ENCODE measurements at regions not wholly inside any gene's neighbourhood (a gene's known extent, or its start where the extent isn't known, plus 50 kb on each side); places are given as distances from the start of the nearest gene placed in this dataset.

DNA sequence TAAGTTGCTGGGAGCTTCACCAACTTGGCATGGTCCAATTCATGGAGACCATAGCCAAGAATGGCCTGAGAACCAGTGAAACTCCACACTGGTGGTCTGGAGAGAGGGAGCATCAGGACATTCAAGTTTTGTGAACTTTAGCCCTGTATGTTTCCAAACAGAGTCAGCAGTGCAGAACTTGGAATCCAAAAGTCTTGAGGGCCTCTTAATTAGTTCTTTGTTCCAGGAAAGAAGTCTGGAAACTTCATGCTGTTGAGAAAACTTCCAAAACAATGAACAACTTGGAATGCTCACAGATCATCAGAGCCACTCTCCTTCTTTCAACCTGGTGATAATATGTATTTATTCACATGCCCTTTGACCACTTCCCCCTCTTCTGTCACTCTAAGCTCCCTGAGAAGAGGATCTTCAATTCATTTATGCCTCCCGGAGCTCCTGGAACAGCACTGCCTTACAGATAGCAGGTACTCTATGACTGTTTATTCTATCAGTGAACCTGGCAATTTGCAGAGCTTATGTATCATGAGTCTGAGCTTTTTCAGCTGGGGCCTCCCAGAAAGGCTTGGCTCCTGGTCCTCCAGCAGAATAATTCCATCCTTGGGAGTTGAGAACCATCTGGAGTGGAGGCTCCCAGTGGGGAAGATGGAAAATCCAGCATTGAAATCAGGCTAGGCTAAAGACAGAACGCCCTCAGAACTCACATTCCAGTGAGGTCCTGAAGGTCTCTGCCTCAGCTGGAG, 191.4 kb downstream of the KTN1 start:
- no peak overlapping the region for H3K4me3 ChIP-seq (ENCODE audit: low read length)
- Mint-ChIP-seq H3K4me1 (no peaks in the 10 kb centered on the region), H3K36me3 (ENCODE audit: low read depth) (no peaks in the 10 kb centered on the region), H3K27me3 (ENCODE audit: insufficient read depth) (peaks cover 1% of the 10 kb centered on the region), H3K27ac (no peak overlapping the region), H3K9me3 (no peaks in the 10 kb centered on the region), H3K4me3 (no peak overlapping the region)
- 90 to 95% methylated on average over 2 of the region's 2 CpGs for WGBS, 2 experiments (ENCODE audit: insufficient coverage in 1 of 2, insufficient read length in 1 of 2)
- no peaks in the 10 kb centered on the region for H3K4me1 ChIP-seq (ENCODE audit: control insufficient read depth, insufficient read depth, low read length)
- no peak overlapping the region for H3K9ac ChIP-seq (ENCODE audit: extremely low read depth, low read length, poor library complexity, severe bottlenecking)
- TF ChIP-seq, protein P1, sequence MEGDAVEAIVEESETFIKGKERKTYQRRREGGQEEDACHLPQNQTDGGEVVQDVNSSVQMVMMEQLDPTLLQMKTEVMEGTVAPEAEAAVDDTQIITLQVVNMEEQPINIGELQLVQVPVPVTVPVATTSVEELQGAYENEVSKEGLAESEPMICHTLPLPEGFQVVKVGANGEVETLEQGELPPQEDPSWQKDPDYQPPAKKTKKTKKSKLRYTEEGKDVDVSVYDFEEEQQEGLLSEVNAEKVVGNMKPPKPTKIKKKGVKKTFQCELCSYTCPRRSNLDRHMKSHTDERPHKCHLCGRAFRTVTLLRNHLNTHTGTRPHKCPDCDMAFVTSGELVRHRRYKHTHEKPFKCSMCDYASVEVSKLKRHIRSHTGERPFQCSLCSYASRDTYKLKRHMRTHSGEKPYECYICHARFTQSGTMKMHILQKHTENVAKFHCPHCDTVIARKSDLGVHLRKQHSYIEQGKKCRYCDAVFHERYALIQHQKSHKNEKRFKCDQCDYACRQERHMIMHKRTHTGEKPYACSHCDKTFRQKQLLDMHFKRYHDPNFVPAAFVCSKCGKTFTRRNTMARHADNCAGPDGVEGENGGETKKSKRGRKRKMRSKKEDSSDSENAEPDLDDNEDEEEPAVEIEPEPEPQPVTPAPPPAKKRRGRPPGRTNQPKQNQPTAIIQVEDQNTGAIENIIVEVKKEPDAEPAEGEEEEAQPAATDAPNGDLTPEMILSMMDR (conservative IDR thresholded peaks at IDR 0.05), result no peak
- H3K9me3 ChIP-seq (ENCODE audit: control insufficient read depth, low read length), result no peaks in the 10 kb centered on the region
- no peaks in the 10 kb centered on the region for H3K27me3 ChIP-seq (ENCODE audit: control insufficient read depth, insufficient read depth, low read length, poor library complexity, severe bottlenecking)
- H3K36me3 ChIP-seq (ENCODE audit: control insufficient read depth, insufficient read depth, low read length), result no peaks in the 10 kb centered on the region
- no peak for DNase-seq
- no peak overlapping the region for H3K27ac ChIP-seq (ENCODE audit: low read depth, low read length)

- Mint-ChIP-seq H3K4me3 (no peak overlapping the region), H3K4me1 (no peaks in the 10 kb centered on the region), H3K9me3 (no peaks in the 10 kb centered on the region), H3K36me3 (ENCODE audit: low read depth) (no peaks in the 10 kb centered on the region), H3K27ac (no peak overlapping the region), H3K27me3 (ENCODE audit: insufficient read depth) (peaks cover 1% of the 10 kb centered on the region)
- TF ChIP-seq, protein P1 (conservative IDR thresholded peaks at IDR 0.05), result no peak
- H3K4me1 ChIP-seq (ENCODE audit: control insufficient read depth, insufficient read depth, low read length), result no peaks in the 10 kb centered on the region
- no peak overlapping the region for H3K9ac ChIP-seq (ENCODE audit: extremely low read depth, low read length, poor library complexity, severe bottlenecking)
- no peaks in the 10 kb centered on the region for H3K27me3 ChIP-seq (ENCODE audit: control insufficient read depth, insufficient read depth, low read length, poor library complexity, severe bottlenecking)
- H3K9me3 ChIP-seq (ENCODE audit: control insufficient read depth, low read length), result no peaks in the 10 kb centered on the region
- DNase-seq, result no peak
- no peaks in the 10 kb centered on the region for H3K36me3 ChIP-seq (ENCODE audit: control insufficient read depth, insufficient read depth, low read length)
- WGBS, 2 experiments (ENCODE audit: insufficient coverage in 1 of 2, insufficient read length in 1 of 2), result 84 to 100% methylated on average over 1 of the region's 1 CpG
- no peak overlapping the region for H3K27ac ChIP-seq (ENCODE audit: low read depth, low read length)
- no peak overlapping the region for H3K4me3 ChIP-seq (ENCODE audit: low read length)
Observed at GRCh38 chr14:55772486-55772885, 192.5 kb downstream of the KTN1 start.

DNA sequence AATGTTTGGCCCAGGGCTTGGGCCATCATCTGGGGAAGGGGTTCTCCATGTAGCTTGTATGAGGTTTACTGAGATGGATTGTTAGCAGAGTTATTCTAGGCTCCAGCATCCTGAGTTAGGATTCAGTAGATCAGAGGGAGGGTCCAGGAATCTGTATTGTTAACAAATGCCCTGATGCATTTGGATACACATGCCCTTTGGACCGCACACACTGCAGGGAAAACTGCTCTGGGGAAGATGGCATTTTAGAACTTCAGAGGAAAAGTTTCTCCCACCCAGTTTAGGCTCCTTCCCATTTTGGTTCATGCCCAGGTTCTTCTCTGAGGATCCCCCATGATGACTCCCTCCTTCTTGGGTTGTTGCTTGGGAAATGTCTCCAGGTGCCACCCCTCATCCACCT, 193.3 kb downstream of the KTN1 start:
- 73 to 93% methylated on average over 1 of the region's 1 CpG for WGBS, 2 experiments (ENCODE audit: insufficient coverage in 1 of 2, insufficient read length in 1 of 2)
- Mint-ChIP-seq H3K9me3 (no peaks in the 10 kb centered on the region), H3K4me3 (no peak overlapping the region), H3K27me3 (ENCODE audit: insufficient read depth) (peaks cover 1% of the 10 kb centered on the region), H3K4me1 (no peaks in the 10 kb centered on the region), H3K36me3 (ENCODE audit: low read depth) (no peaks in the 10 kb centered on the region), H3K27ac (no peak overlapping the region)
- Histone ChIP-seq H3K9me3 (ENCODE audit: control insufficient read depth, low read length) (no peaks in the 10 kb centered on the region), H3K9ac (ENCODE audit: extremely low read depth, low read length, poor library complexity, severe bottlenecking) (no peak overlapping the region), H3K4me3 (ENCODE audit: low read length) (no peak overlapping the region), H3K27me3 (ENCODE audit: control insufficient read depth, insufficient read depth, low read length, poor library complexity, severe bottlenecking) (no peaks in the 10 kb centered on the region), H3K36me3 (ENCODE audit: control insufficient read depth, insufficient read depth, low read length) (no peaks in the 10 kb centered on the region), H3K27ac (ENCODE audit: low read depth, low read length) (no peak overlapping the region), H3K4me1 (ENCODE audit: control insufficient read depth, insufficient read depth, low read length) (no peaks in the 10 kb centered on the region)
- DNase-seq, result no peak
- TF ChIP-seq, protein P1 (conservative IDR thresholded peaks at IDR 0.05), result no peak
